Mesendoderm (in vitro differentiated cells): ENCODE measurements at regions not wholly inside any gene's neighbourhood (a gene's known extent, or its start where the extent isn't known, plus 50 kb on each side); places are given as distances from the start of the nearest gene placed in this dataset.

Experiments used
- DNase-seq: peaks from one replicate; pipeline ENCODE4 v3.0.0; 2013
- H2AK5ac ChIP-seq: 2 replicates; pipeline ENCODE4 v1.6.1; 2013; ENCODE audit warnings: low read length, inconsistent platforms
- H2BK120ac ChIP-seq: 2 replicates; pipeline ENCODE4 v1.6.1; 2013; ENCODE audit warnings: low read depth, mild to moderate bottlenecking, low read length, moderate library complexity, mixed read lengths
- H2BK15ac ChIP-seq: replicated peaks from 2 replicates; pipeline ENCODE4 v1.6.1; 2013; ENCODE audit warnings: low read depth, mild to moderate bottlenecking, moderate library complexity
- H2BK5ac ChIP-seq: 2 replicates; pipeline ENCODE4 v1.6.1; 2013; ENCODE audit warnings: low read length, inconsistent platforms
- H3K18ac ChIP-seq: 2 replicates; pipeline ENCODE4 v1.6.1; 2013; ENCODE audit warnings: mild to moderate bottlenecking, low read length, mixed read lengths
- H3K23ac ChIP-seq: one replicate; pipeline ENCODE4 v1.6.1; 2013; ENCODE audit warnings: low read length
- H3K27ac ChIP-seq: 2 replicates; pipeline ENCODE4 v1.5.1; 2013; ENCODE audit warnings: low read depth, mild to moderate bottlenecking, inconsistent platforms, low read length, moderate library complexity
- H3K27me3 ChIP-seq: 2 replicates; pipeline ENCODE4 v1.6.1; 2013; ENCODE audit warnings: low read length, control low read depth, mild to moderate bottlenecking, inconsistent platforms; ENCODE audit not compliant: insufficient read depth, poor library complexity
- H3K36me3 ChIP-seq: 2 replicates; pipeline ENCODE4 v1.6.1; 2013; ENCODE audit warnings: low read length, inconsistent platforms; ENCODE audit not compliant: control insufficient read depth, insufficient read depth
- H3K4ac ChIP-seq: one replicate; pipeline ENCODE4 v1.6.1; 2013; ENCODE audit warnings: low read depth, mild to moderate bottlenecking, low read length, moderate library complexity
- H3K4me1 ChIP-seq: 2 replicates; pipeline ENCODE4 v1.6.1; 2013; ENCODE audit warnings: low read depth, low read length, inconsistent platforms; ENCODE audit not compliant: control insufficient read depth
- H3K4me2 ChIP-seq: 2 replicates; pipeline ENCODE4 v1.6.1; 2013; ENCODE audit warnings: low read length
- H3K4me3 ChIP-seq: 2 replicates; pipeline ENCODE4 v1.5.1; 2013; ENCODE audit warnings: mild to moderate bottlenecking, low read length
- H3K56ac ChIP-seq: one replicate; pipeline ENCODE4 v1.6.1; 2013; ENCODE audit warnings: low read length
- H3K79me1 ChIP-seq: 2 replicates; pipeline ENCODE4 v1.6.1; 2013; ENCODE audit warnings: low read length, inconsistent platforms
- H3K79me2 ChIP-seq: 2 replicates; pipeline ENCODE4 v1.6.1; 2013; ENCODE audit warnings: mild to moderate bottlenecking, low read length; ENCODE audit not compliant: control insufficient read depth, insufficient read depth
- H3K9ac ChIP-seq: 2 replicates; pipeline ENCODE4 v1.6.1; 2013; ENCODE audit warnings: low read length, inconsistent platforms
- H4K5ac ChIP-seq: one replicate; pipeline ENCODE4 v1.6.1; 2013; ENCODE audit warnings: low read length
- H4K8ac ChIP-seq: one replicate; pipeline ENCODE4 v1.6.1; 2013; ENCODE audit warnings: low read depth, mild to moderate bottlenecking, control low read depth, low read length, moderate library complexity
- WGBS: extraction: QIAGEN DNeasy Blood & Tissue Kit; methylation state at CpG from one replicate; pipeline ENCODE4 v1.1.7; 2013; ENCODE audit warnings: low lambda C conversion rate, missing lambda C conversion rate; ENCODE audit not compliant: insufficient coverage; ENCODE audit errors: extremely low coverage; 5-methylcytosine and 5-hydroxymethylcytosine counted together

DNA sequence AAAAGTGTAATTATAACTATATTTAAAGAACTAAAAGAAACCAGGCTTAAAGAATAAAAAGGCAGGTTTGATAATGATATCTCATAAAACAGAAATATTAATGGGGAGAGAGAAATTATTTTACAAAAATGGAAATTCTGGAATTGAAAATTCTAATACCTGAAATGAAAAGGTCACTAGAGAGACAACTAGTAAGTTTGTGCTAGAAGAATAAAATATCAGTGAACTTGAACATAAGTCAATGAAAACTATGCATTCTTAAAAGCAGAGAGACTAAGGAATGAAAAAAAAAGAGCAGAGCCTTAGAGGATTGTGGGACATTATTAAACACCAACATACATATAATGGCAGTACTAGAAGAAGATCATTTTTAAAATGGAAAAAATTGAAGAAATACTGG lies 1475.0 kb upstream of the ZEB2 start:
- H2BK5ac ChIP-seq, result no peak overlapping the region
- H3K79me1 ChIP-seq, result no peaks in the 10 kb centered on the region
- H2BK15ac ChIP-seq, result no peak overlapping the region
- H2AK5ac ChIP-seq, result no peak overlapping the region
- H3K4me1 ChIP-seq, result no peaks in the 10 kb centered on the region
- H4K5ac ChIP-seq, result no peak overlapping the region
- no peak overlapping the region for H2BK120ac ChIP-seq
- H3K27ac ChIP-seq, result no peak overlapping the region
- H3K4me3 ChIP-seq, result no peak overlapping the region
- H3K23ac ChIP-seq, result no peak overlapping the region
- H3K27me3 ChIP-seq, result no peaks in the 10 kb centered on the region
- H3K9ac ChIP-seq, result no peak overlapping the region
- H3K4me2 ChIP-seq, result no peak overlapping the region
- no peak for DNase-seq
- H3K79me2 ChIP-seq, result no peaks in the 10 kb centered on the region
- no peak overlapping the region for H3K56ac ChIP-seq
- H4K8ac ChIP-seq, result no peak overlapping the region
- no peak overlapping the region for H3K18ac ChIP-seq
- H3K36me3 ChIP-seq, result no peaks in the 10 kb centered on the region
- no peak overlapping the region for H3K4ac ChIP-seq

GRCh38 chr2:145992572-145992971 lies 1472.7 kb upstream of the ZEB2 start:
- Histone ChIP-seq H2BK5ac (no peak overlapping the region), H3K79me1 (no peaks in the 10 kb centered on the region), H3K9ac (no peak overlapping the region), H3K18ac (no peak overlapping the region), H3K56ac (no peak overlapping the region), H4K5ac (no peak overlapping the region), H3K4ac (no peak overlapping the region), H3K36me3 (no peaks in the 10 kb centered on the region), H3K27ac (no peak overlapping the region), H2BK120ac (no peak overlapping the region), H3K4me1 (no peaks in the 10 kb centered on the region), H3K4me3 (no peak overlapping the region), H2BK15ac (no peak overlapping the region), H3K27me3 (no peaks in the 10 kb centered on the region), H3K23ac (no peak overlapping the region), H4K8ac (no peak overlapping the region), H2AK5ac (no peak overlapping the region), H3K4me2 (no peak overlapping the region), H3K79me2 (no peaks in the 10 kb centered on the region)
- DNase-seq, result no peak
- no CpG with 5 or more reads among the region's 3 CpGs for WGBS

DNA sequence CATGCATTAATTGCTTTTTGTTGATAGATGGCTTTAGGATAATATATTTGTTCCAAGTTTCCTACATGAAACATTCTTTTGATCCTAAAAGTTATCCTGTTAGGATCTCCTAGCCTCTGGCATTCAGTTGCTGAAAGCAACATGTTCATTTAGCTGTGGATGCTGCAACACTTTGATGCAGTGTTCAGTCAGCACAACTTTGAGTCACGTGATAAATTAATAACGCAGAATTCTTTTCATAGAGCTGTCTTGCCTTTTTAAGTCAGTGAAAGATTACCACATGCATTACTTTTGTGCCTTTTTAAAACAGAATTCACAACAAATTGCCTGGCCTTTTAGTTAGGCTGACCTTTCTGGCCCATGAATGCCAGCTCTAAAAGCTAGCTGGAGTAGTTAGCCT lies 1467.9 kb upstream of the ZEB2 start:
- no peaks in the 10 kb centered on the region for H3K4me1 ChIP-seq
- H2AK5ac ChIP-seq, result no peak overlapping the region
- WGBS, result no CpG with 5 or more reads among the region's 2 CpGs
- DNase-seq, result no peak
- H3K27ac ChIP-seq, result no peak overlapping the region
- no peak overlapping the region for H4K8ac ChIP-seq
- H3K27me3 ChIP-seq, result no peaks in the 10 kb centered on the region
- H3K56ac ChIP-seq, result no peak overlapping the region
- H2BK15ac ChIP-seq, result no peak overlapping the region
- no peak overlapping the region for H2BK5ac ChIP-seq
- no peak overlapping the region for H3K9ac ChIP-seq
- no peak overlapping the region for H3K4ac ChIP-seq
- no peak overlapping the region for H4K5ac ChIP-seq
- H3K23ac ChIP-seq, result no peak overlapping the region
- no peak overlapping the region for H3K18ac ChIP-seq
- H3K4me2 ChIP-seq, result no peak overlapping the region
- no peak overlapping the region for H2BK120ac ChIP-seq
- H3K79me1 ChIP-seq, result no peaks in the 10 kb centered on the region
- no peaks in the 10 kb centered on the region for H3K36me3 ChIP-seq
- no peaks in the 10 kb centered on the region for H3K79me2 ChIP-seq
- no peak overlapping the region for H3K4me3 ChIP-seq

DNA sequence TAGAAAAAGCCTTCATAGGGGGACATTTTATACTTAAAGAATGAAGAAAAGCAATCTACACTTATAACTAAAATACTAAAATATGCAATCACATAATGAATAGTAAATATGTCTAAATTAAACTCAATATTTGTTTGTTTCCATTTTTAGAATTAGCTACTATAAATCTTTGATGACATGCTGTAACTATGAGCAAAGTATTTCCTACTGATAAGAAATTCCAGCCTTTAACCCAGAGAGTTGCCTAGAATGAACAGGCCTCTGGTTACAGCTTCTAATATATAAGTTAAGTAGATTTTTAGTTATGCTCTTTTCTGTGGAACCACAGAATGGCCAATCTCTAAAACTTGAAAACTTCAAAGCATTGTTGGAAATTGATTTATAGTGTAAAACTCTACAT lies 1465.6 kb upstream of the ZEB2 start:
- Histone ChIP-seq H2BK5ac (no peak overlapping the region), H3K18ac (no peak overlapping the region), H3K79me1 (no peaks in the 10 kb centered on the region), H3K4me1 (no peaks in the 10 kb centered on the region), H3K79me2 (no peaks in the 10 kb centered on the region), H3K27me3 (no peaks in the 10 kb centered on the region), H3K4ac (no peak overlapping the region), H3K4me3 (no peak overlapping the region), H4K5ac (no peak overlapping the region), H3K23ac (no peak overlapping the region), H3K4me2 (no peak overlapping the region), H2AK5ac (no peak overlapping the region), H3K27ac (no peak overlapping the region), H3K56ac (no peak overlapping the region), H2BK15ac (no peak overlapping the region), H3K9ac (no peak overlapping the region), H3K36me3 (no peaks in the 10 kb centered on the region), H4K8ac (no peak overlapping the region), H2BK120ac (no peak overlapping the region)
- DNase-seq, result no peak

DNA sequence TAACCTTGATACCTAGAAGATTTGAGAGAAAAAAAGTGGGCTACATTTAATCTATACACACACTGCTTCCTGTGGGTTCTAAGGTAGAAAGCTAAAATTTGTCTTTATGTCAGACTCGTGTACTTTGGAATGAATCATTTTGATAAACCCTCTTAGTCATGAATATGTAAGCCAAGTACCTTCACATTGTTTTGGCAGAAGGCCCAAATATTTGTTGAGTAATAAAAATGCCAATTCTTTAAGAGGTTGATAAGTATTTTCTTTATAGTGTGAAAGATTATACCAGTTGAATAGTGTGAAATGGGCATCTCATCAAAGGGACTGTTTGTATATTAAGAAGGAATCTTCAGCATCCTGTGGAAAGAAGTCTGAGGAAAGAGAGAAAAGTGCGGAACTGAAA lies 1464.7 kb upstream of the ZEB2 start:
- H3K79me1 ChIP-seq, result no peaks in the 10 kb centered on the region
- no CpG with 5 or more reads among the region's 2 CpGs for WGBS
- H4K8ac ChIP-seq, result no peak overlapping the region
- no peaks in the 10 kb centered on the region for H3K36me3 ChIP-seq
- H3K18ac ChIP-seq, result no peak overlapping the region
- no peaks in the 10 kb centered on the region for H3K4me1 ChIP-seq
- no peak overlapping the region for H3K56ac ChIP-seq
- H3K4ac ChIP-seq, result no peak overlapping the region
- H3K27ac ChIP-seq, result no peak overlapping the region
- no peak overlapping the region for H4K5ac ChIP-seq
- H3K4me3 ChIP-seq, result no peak overlapping the region
- H2AK5ac ChIP-seq, result no peak overlapping the region
- no peak for DNase-seq
- H3K79me2 ChIP-seq, result no peaks in the 10 kb centered on the region
- H3K4me2 ChIP-seq, result no peak overlapping the region
- H2BK5ac ChIP-seq, result no peak overlapping the region
- H3K27me3 ChIP-seq, result no peaks in the 10 kb centered on the region
- H2BK15ac ChIP-seq, result no peak overlapping the region
- H2BK120ac ChIP-seq, result no peak overlapping the region
- H3K9ac ChIP-seq, result no peak overlapping the region
- no peak overlapping the region for H3K23ac ChIP-seq

DNA sequence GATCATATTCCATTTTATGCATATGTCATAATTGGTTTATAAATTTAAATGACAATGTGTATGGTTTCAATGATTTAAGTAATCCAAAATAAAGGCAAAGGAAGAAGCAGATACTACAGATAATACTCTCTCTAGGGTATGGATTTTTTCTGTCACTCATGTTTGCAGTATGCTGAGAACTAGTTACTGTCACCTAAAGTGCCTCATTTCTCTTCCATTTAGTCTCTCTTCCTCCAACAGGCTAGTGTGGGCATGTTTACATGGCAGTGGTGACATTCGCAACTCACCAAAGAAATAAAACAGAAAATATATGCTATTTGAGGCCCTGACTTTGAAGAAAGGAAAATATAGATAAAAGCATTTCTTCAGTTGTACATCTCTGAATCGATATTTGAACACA lies 1460.4 kb upstream of the ZEB2 start:
- Histone ChIP-seq H3K56ac (no peak overlapping the region), H2BK5ac (no peak overlapping the region), H4K8ac (no peak overlapping the region), H3K79me2 (no peaks in the 10 kb centered on the region), H3K9ac (no peak overlapping the region), H4K5ac (no peak overlapping the region), H3K18ac (no peak overlapping the region), H3K79me1 (no peaks in the 10 kb centered on the region), H3K27ac (no peak overlapping the region), H3K4me2 (no peak overlapping the region), H2AK5ac (no peak overlapping the region), H3K4me1 (no peaks in the 10 kb centered on the region), H2BK120ac (no peak overlapping the region), H3K4ac (no peak overlapping the region), H2BK15ac (no peak overlapping the region), H3K27me3 (no peaks in the 10 kb centered on the region), H3K36me3 (no peaks in the 10 kb centered on the region), H3K4me3 (no peak overlapping the region), H3K23ac (no peak overlapping the region)
- DNase-seq, result no peak
- WGBS, result no CpG with 5 or more reads among the region's 2 CpGs
